Brain pericyte (primary cell): ENCODE measurements at regions not wholly inside any gene's neighbourhood (a gene's known extent, or its start where the extent isn't known, plus 50 kb on each side); places are given as distances from the start of the nearest gene placed in this dataset.

Experiments used
- DNase-seq: peaks from one replicate; pipeline ENCODE4 v3.0.0-alpha.2; 2012; ENCODE audit warnings: low read depth, low spot score

DNA sequence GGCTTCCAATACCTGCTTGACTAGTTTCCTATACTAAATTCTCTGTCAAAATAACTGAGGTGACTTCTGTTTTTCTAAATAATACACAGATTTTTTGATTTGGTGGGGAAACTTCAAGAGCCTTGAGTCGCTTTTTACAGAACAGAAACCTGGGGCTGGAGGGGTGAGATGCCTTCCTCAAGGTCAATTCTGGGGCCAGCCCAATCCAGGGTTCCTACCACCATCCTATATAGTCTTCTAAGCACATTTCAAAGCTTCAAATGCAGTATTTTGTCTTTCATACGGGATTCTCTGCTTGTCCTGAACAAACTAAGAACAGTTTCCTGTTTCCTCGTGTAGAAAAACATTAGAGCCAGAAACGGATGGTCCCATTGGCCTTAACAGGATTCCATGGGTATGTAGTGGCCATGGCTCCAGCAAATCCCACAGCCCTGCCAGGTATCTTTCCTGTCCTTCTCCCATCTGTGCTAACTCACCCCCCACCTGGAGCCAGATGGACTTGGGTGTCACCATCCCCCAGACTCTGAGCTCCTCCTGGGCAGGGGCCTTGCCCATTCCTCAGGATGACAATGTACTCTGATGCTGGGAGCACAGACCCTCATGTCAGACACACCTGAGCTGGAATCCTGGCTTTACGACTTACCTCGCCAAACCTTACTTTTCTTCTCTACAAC, 146.9 kb downstream of the KLF13 start:
- DNase-seq: no peak

- no peak for DNase-seq
These were observed 147.6 kb downstream of the KLF13 start for GRCh38 chr15:31474059-31474868.

DNA sequence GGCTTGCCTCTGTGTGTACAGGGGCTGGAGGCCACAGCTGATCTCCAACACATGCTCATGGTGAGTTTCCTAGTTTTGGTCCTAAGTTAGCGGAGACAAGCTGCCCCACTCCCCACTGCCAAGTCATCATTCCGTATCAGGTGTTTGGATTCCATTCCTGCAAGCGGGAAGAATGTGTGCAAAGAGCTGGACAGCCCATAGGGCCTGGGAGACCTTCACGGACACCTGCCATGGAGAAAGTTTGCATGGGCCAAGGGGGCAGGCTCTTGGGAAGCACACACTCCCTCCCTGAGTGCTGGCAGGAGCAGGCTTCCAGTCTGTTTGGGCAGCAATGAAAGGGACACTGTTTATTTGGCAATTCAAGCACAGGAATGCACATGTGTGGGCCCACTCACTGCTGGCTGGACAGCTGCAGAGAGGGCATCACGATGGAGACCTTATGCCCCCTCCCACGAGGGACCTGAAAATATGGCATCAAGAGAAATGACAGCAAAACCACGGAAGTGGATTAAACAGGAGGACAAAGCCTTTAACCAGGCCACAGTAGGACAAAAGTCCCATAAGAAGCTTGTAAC, 149.7 kb downstream of the KLF13 start:
- DNase-seq: no peak

DNA sequence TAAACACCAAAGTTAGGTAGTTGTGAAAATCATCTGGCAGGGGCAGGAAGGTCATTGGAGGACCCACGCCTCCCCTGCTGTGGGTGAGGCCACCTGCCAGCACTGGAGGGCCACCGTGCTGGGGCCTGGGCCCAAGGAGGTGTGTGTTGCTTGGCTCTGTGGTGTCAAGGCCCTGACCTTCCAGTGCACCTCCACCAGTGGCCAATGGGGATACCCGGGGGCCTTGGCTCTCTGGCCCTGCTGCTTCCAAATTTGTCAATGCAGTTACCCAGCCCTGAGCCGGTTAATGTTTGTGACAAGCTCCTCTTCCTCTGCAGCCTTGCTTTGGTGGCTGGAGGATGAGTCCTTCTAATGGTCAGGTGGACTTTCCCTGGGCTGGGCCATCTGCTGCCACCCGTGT, 150.2 kb downstream of the KLF13 start:
- no peak for DNase-seq

- no peak for DNase-seq
These were observed 150.7 kb downstream of the KLF13 start for GRCh38 chr15:31477301-31477700.

- no peak for DNase-seq
These were observed 151.4 kb downstream of the KLF13 start for GRCh38 chr15:31477851-31478701.

GRCh38 chr15:31478702-31479221, 152.1 kb downstream of the KLF13 start:
- no peak for DNase-seq

- DNase-seq: no peak
These were observed 153.9 kb downstream of the KLF13 start for GRCh38 chr15:31480356-31481025.

GRCh38 chr15:31481142-31481541, 154.5 kb downstream of the KLF13 start:
- DNase-seq: no peak

DNA sequence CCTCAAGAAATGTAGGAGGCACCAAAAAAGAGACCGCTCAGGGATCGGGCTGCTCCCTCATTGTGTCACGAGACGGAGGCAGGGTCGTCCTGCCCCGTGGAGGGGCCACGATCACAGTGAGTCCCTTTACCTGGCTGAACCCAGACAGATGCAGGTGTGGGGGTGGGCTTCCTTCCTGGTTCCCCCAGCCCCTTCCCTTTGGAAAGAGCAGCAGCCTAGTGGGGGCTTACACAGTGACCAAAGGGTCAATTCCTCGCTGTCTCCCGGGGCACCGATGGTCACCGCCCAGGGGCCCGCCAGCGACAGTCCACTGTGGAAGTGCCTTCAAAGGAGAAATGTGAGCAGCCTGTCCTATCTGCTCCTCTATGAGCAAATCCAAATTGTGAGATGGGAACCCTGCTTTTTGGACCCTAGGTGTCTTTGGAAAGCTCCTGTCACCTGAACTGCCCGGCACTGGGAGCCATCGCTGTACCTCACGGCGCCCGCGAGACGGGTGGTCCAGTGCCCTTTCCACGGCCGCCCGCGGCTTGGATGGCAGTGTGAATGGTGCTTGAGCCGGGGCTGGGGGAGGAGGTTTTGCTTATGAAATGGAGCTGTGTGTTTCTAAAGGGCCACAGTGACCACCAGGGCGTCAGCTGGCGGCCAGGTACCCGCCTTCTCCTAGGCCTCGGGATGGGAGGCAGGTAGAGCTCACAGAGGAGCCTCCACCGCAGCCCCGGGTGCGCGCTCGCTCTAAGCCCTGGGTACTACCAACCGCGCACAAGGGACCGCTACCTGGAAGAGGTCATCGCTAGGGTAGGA, 155.7 kb downstream of the KLF13 start:
- no peak for DNase-seq

- no peak for DNase-seq
These were observed 156.7 kb downstream of the KLF13 start for GRCh38 chr15:31483053-31483985.

DNA sequence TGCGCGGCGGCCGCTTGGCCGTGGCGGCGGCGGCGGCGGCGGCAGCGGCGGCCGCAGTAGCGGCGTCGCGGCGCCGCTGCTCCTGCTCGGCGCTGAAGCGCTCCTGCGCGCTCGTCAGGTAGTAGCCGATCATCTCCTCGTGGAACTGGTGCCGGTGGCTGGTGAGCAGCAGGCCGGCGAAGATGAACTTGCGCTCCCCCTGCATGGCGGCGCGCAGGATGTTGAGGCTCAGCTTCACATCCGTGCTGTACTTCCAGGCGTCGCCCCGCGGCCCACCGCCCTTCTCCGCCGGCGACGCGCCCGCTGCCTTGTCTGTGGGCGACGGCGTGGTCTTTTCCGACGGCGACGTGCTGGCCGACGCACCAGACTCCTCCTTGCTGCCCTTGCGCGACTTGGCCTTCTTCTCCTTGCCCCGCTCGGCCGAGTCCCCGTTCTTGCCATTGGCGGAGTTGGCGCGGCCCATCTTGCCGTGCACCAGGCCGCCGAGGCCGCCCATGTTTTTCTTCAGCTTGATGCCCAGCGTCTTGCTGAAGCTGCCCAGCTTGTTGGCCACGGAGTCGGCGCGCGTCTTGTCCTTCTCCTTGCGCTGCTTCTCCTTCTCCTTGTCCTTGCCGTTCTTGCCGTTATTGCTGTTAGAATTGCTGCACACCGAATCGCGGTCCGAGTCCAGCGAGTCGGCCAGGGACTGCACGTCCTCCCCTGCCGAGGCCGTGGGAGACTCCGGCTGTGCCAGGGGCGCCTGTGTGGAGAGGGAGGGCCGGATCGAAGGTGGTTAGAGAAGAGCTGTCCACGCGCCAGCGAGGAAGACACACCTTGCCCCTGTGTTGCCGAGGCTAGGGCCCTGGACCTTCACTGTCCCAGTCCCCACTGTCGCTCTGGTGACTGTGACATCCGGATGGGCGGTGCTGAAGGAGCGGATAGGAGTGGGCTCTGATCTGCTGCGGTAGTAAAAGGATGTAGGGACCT, 157.6 kb downstream of the KLF13 start:
- DNase-seq: no peak

DNA sequence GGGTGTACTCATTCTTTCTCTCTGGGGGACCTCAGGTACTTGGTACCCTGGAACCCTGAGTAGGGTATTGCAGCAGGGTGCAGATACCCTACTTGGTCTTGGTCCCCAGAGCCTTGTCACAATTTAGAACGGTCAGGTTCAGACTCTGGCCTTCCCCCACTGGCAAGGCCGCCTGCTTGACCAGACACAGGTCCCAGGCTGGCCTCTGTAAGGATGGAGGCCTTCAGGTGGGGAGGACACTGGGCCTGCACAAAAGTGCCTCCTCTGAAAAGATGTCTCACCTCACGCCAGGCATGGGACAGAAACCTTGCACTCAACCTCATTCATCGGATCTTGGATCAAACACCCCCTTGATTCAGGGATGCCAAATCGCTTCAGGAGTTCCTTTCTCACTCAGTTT, 158.4 kb downstream of the KLF13 start:
- DNase-seq: no peak

GRCh38 chr15:31485431-31485830, 158.8 kb downstream of the KLF13 start:
- no peak for DNase-seq

DNA sequence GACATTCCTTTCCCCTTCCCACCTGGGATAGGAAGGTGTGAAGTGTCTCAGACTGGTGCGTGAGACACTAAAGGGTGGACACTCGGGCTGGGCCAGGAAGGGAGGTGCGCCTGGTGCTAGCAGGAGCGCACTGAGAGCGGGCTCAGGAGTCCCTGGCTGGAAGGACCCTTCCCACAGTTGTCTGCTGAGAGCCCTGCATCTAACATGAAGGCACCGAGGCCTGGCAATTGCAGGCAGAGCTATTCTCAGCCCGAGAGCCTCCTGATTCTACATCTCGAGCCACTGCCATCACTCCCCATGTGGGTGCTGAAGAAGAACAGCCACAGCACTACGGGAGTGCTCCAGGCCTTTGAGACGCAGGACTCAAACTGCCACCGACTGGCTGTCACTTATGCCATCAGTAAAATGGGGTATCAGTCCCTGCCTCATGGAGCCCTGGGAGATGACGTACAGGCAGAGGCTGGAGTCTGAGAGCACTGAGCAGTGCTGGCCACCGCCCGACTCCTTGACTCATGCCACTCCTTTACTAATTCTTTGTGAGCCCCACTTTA, 159.4 kb downstream of the KLF13 start:
- DNase-seq: no peak

GRCh38 chr15:31486506-31486905, 159.9 kb downstream of the KLF13 start:
- DNase-seq: no peak

- no peak for DNase-seq
These were observed 160.5 kb downstream of the KLF13 start for GRCh38 chr15:31486906-31487695.
